Medulla oblongata (tissue), 1 donor: ENCODE measurements at regions not wholly inside any gene's neighbourhood (a gene's known extent, or its start where the extent isn't known, plus 50 kb on each side); places are given as distances from the start of the nearest gene placed in this dataset.
"Not testable (repeated sequence)": the region's sequence is repeated elsewhere in the genome, so short reads cannot be mapped to it uniquely, and the experiment has no call there.

ENCODE experiments used
- DNase-seq: peaks from one replicate; pipeline ENCODE4 v3.0.0-alpha.2; 2015; ENCODE audit errors: extremely low spot score

DNA sequence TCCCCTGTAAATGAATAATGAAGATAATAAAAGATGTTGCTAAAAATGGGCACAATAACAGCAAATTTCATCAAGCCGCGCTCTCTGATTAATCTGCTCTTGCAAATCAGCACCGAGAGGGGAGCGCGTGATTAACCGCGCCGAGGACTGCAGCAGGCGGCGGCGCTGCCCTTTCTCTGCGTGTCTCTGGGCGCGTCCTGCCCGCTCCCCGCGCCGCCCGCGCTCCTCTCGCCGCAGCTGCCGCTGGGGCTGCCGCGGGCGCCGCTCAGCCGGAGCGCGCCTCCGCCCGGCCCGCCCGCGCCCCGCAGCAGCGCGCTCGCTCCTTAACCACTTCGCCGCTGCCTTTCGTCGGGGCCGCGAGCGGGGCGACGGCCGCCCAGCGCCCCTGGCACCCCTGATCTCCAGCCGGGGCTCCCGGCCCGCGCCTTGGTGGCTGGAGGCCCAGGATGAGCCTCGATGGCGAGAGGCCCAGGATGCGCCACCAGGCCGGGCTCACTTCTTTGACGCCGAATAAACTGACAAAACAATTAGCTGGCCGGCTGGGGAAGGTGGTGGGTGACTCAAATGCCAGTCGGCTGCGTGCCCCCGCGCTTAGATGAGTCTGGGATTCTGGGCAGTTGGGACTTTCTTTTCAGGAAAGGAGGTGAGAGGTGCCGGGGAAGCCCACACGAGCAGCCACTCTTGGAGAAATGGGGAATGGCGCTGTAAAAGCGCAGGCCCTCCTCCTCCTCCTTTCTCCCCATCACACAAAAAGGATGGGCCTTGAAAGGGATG lies 221.4 kb upstream of the PKN2 start:
- peak; percentile 64 for DNase-seq

DNA sequence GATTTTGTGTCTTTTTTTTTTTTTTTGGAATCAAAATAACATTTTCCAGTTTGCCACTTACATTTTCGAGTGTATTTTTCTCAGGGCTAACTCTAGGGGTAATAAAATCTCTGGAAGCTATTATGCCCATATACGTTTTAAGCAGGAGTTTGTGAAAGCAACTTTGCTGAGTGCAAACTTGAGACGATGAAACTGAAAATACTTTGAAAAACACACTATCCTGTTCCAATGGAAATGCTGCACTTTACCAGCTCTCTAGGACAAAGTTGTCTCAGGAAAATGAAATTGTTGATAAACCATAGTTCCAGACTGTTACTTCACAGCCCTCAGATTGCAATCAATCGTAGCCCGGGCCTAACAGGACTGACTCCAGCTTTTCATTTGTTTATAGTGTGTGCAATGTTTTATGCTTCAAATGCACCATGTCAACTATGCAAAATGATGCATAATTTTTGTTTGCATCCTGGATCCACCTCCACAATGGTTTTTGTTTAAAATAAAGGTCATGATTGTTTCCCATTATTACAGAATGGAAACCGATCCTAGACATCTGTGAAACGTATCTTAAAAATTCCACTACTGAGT lies 220.6 kb upstream of the PKN2 start:
- DNase-seq, result peak; percentile 39

DNA sequence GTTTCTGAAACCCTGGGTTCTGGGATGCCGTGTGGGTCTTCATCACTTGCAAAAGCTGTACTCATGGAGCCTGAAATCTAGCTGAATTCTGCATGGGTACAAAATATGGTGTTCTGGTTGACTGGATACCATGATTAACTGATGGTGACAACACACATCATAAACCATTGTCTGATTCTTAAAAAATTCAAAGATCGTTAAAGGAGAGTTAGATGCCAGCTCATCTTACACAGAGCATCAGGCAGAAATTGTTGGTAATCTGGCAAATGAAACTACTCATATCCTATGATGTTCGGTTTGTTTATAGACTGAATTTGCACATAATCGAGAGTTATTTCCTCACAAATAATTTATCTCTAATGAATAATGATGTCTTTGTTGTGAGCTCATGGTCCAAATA lies 218.1 kb upstream of the PKN2 start:
- DNase-seq, result no peak

DNA sequence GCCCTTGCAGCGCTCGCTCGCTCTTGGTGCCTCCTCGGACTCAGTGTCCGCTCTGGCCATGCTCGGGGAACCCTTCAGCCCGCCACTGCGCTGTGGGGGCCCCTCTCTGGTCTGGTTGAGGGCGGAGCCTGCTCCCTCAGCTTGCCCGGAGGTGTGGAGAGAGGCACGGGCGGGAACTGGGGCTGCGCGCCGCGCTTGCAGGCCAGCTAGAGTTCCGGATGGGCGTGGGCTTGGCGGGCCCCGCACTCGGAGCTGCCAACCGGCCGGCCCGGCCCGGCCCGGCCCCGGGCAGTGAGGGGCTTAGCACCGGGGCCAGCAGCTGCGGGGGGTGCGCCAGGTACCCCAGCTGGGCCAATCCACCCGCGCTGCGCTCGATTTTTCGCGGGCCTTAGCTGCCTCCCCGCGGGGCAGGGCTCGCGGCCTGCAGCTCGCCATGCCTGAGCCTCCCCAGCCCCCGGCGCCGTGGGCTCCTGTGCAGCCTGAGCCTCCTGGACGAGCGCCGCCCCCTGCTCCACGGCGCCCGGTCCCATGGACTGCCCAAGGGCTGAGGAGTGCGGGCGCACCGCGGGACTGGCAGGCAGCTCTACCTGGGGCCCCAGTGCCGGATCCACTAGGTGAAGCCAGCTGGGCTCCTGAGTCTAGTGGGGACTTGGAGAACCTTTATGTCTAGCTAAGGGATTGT lies 217.0 kb upstream of the PKN2 start:
- no peak for DNase-seq

DNA sequence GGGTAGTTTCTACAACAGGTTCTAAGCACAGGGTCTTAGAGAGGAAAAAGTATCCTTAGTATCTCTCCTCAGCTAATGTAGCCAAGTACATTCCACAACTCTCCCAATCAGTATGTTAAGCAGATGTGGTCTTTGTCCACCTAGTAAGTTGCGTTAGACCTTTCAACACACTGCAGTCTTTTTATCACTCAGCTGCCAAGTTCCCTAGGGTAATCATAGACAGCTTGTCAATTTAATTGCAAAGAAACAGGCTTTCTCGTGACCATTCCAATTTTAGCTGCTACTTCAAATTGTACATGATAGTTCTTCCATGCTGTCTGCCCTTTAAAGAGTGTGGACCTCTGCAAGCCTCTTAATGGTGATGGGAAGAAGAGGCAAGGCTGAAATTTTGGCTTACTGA lies 211.8 kb upstream of the PKN2 start:
- no peak for DNase-seq

DNA sequence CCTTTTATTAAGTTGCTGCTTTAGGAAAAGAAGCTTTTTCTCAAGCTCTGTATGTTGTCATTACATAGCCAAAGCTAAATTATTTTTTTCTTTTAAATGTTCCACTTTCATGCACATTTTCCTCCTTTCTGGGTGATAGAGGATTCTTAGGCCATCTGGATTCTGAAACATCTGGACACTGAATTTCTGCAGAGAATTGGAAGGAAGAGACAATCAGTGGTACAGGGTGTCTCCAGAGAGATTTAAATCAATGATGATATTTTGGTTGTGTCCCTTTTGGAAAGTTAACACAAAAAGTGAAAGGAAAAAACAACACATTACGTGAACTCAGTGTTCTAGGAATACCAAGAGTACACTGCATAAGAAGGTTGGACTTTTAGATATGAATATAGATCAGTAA lies 211.4 kb upstream of the PKN2 start:
- no peak for DNase-seq

DNA sequence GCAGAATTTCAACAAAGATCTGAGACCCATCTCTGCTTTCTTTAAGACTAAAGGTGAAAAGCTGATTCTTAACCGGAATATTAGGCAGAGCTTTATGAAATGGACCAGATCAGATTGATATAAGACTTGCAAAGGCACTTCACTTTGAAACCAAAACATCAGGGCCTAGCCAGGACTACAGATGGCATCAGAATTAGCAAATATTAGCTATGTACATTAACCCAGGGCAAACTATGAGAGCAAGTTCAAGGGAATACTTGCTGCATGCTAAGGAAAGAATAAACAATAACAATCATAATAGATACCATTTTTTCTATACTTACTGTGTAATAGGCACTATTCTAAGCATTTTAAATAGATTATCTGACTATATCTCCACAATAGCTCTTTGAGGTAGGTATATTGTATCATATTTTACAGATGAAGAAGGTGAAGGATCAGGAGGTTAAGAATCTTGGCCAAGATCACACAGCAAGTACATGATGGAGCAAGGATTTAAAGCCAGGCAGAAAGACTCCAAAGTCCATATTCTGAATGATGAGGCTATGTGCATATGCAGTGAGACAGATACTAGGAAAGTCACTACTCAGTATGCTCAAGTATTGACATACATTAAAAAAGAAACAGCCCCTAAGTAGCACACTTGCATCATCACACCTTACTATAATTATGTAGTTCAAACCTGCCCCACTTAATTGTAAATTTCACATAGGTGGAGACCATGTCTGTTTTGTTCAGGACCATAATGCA lies 209.3 kb upstream of the PKN2 start:
- DNase-seq, result no peak

DNA sequence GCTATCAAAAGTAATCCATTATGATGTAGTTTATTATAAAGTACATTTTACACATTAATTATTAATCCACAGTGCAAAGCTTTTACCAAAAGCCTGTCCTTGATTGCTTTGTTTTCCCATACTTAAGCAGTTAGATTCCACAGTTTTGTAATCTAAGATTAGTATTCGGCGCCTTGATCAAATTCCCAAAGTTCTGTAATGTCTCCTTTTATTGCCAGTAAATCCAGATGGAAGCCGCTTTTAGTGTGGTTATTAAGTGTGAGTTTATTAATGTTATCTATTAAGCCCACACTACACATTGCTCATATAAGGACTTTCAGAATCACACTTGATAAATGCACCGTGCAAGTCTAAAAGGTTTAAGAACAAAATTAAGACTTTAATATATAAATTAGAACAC lies 199.2 kb upstream of the PKN2 start:
- no peak for DNase-seq

DNA sequence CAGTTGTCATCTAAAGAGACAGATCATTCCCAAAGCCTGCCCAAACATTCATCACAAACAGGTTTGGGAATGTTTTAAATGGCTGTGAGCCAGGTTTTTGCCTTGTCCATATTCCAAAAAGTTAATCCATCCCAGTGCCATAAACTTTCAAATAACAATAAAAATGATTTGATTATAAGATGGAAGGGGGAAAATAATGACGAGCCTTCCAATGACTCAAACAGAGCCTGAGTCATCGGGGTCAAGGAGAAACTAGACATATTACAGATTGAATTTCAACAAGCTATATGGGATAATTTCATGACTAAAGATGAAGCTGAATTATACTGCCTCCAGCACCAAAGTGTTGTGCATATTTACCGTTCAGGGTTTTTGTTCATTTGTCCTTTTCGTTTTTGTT lies 195.8 kb upstream of the PKN2 start:
- no peak for DNase-seq

DNA sequence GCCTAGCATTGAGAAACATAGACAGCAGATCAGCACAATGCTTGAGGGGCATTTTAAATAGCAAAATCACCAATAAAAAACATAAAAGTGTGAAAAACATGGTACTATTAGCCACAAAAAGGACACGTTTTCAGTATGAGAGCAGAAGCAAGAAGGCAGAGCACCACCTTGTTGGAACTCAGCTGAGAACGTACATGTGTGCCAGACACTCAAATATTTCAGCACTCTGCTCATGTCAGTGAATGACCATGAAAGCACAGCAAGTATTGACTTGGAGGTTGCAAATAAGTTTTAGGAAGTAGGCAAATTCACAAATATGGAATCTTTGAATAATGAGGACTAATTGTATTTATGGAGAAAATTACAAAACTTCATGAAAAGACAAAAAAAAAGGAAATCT lies 193.4 kb upstream of the PKN2 start:
- no peak for DNase-seq

DNA sequence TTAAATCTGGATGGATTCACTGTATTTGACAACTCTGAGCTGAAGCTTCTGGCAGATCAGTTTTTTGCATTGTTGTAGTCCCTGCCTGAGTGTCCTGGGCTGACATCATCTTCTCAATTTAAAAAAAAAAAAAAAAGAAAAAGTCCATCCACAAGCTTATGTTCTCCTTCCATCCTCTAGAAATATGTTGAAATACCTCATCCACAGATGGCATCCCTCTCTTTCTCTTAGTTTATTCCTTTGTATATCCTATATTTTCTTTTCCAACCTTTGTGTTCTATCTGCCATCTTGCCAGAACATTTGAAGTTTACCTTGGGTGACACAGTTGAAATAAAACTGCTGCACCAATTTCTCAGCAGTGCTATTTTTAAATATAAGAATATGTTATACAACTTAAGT lies 184.4 kb upstream of the PKN2 start:
- DNase-seq, result no peak

DNA sequence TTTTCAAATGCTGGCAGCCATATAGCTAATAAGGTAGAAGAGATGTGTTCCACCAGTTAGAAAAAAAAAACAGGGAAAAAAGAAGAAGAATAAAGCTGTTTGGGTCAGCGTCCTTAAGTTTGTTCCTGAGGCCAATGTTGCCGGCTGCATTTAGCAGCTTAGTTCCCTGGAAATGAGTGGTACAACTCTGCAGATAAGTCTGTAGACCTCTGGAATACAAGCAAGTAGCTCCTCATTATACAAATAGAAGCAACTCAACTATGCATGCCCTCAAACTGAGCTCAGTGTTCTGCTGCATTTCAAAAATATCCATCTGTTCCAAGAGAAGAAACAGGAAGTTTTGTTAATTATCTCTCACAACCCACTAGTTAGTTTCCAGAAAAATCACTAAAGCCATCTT lies 181.2 kb upstream of the PKN2 start:
- no peak for DNase-seq

DNA sequence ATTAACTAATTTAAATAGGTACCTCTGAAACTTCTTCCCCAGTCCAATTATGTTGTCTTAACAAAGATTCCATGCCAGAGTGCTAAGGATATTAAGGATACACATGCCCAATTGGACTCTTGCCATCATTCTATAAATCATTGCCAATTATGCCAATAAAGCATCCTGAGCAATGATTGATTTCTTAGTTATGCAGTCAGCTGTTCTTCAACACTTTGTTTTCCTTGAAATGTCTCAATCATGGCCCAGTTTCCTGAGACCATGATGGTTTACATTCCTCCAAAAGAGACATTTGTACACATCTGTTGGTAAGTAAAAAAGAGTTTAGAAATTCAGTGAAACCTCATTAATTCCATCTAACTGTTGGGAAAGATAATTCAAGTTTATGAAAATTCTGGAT lies 180.4 kb upstream of the PKN2 start:
- DNase-seq, result no peak

DNA sequence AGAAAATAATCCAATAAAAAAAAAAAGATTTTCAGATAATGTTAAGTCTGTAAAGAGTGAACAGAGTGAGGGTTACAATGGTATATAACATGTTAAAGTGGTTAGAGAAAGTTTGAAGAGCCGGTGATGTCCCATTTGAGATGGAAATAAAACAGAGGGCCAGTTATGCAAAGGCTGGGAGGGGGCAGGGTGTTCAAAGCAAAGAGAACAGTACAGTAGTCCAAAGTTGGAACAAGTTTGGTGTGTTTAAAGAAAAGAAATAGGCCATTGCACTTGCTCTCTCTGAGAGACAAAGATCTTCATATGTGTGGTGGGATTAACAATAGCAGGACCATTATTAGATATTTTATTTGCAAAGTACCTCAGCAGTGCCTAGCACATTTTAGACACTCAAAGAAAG lies 179.5 kb upstream of the PKN2 start:
- no peak for DNase-seq

DNA sequence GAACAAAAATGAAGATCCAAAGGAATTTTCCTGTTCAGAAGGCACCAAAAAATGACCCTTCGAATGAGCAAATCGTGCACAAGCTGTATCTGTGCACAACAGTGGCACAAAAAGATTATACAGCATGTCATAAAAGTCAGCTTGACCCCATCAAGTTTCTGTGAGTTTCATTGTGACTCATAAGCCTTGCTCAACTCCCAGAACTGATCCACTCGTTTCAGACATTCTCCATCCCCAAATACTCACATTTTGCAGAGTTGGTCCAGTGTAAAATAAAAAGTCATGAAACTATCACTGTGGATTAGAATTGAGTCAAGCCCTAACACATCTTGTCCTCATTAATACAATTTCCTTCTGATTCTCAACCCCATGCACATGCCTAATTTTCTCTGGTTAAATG lies 174.7 kb upstream of the PKN2 start:
- no peak for DNase-seq

DNA sequence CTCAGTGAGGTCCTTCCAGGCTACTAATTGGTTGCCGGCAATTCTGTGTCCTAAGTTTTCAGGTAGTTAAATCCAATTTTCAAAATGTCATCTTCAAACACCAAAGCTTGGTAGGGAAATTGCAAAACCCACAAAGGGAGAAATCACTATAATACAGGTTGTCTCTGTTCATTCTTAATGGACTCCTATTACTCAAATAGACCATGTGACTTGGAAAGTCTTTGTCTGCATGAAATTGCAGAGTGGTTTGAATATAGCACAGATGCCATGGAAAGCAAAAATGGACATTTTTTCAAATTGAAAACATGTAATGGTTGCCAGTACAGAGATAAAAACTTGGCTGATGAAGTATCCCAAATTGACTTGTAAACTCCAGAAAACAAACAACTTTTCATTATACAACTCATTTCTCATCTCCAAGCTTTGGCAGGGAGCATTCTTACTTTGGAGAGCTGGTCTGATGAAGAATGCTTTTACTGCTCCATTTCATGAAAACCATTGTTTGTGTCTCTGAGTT lies 169.5 kb upstream of the PKN2 start:
- no peak for DNase-seq

DNA sequence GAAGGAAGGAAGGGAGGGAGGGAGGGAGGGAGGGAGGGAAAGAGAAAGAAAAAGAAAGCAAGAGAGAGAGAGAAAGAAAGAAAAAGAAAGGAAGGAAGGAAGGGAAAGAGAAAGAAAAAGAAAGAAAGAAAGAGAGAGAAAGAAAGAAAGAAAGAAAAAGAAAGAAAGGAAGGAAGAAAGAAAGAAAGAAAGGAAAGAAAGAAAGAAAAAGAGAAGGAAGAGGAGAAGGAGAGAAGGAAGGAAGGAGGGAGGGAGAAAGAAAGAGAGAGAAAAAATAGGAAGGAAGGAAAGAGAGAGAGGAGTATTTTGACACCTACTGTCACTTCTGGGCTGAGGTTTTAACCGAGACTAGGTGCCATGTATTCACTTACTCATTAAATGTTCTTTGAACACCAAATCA lies 166.6 kb upstream of the PKN2 start:
- not testable (repeated sequence) for DNase-seq

DNA sequence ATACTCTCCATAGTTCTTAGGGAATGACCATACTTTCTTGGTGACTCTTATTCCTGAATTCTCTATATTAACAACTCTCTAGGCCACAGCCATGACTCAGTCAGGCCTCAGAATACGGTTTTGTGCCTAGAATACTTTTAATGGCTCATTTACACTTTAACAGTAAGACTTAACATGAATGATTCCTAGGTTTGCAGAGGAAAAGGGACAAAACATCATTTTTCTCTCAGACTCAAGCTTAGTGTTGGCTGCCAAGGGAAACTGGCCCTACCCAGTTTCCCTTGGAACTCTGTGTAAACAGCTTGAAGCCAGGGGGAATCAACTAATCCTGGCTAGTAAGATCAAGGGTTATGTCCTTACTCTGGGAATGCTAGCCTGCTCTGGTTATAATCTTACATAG lies 164.9 kb upstream of the PKN2 start:
- peak; percentile 54 for DNase-seq

DNA sequence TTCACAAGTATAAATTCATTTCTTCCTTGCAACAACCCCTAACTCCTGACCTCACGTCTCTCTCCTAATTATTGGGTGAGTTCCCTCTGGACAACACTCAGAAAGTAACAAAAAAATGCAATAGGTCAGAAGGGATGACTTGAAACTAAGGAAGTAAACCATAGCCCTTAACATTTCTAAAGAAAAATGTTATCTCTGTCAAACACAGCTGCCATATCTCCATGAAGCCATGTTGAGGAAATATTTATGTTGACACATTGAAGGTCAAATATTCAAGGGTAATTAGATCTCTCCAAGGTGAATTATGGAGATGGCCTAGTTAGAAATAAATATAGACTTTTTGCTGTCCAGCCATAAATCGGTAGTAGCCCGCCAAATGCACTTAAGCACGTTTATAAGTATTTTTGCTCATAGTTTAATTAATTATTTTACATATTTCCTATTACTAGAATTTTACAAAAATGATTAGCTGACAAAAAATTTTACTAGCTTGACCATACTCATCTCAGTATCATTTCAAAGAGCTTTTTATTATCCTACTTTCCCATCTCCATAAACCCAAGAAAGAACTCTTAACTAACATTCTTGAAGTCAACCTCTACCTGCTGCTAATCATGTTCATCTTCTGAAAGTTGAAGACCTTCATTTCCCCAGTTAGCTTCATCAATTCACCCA lies 160.1 kb upstream of the PKN2 start:
- DNase-seq, result no peak

DNA sequence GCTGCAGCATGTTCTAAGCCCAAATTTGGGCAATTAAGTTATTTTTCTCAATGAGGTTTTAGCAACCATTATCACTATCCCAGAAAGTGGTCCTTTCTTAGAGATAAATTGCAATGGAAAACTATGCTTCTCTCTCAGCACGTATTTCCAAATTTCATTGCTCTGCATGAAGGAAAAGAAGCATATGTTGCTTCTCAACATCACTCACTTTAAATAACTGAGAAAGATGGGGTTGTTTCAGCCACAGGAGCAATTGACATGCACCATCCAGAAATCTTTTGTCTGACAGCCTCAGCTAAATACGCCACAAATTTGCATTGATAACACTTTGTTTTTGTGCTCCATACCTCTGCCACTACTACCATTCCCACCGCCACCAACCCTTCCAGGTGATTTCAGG lies 157.6 kb upstream of the PKN2 start:
- no peak for DNase-seq

DNA sequence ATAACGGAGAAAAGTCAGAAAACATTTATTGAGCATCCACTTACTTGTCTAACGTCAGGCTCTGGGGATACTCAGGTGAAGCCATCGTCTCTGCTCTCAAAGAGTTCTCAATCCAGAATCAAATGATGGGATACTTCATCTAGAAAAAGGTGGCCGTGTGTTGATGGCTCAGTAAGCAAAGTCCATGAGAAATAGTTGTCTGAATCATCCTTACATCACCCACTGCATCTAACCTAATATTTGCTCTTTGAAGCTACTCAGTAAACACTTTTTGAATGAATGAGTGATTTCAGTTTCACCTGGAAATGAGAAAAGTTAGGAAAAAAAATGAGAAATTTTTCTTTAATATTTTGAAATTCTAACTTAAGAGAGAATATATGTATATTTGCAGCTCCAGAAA lies 155.3 kb upstream of the PKN2 start:
- DNase-seq, result no peak

DNA sequence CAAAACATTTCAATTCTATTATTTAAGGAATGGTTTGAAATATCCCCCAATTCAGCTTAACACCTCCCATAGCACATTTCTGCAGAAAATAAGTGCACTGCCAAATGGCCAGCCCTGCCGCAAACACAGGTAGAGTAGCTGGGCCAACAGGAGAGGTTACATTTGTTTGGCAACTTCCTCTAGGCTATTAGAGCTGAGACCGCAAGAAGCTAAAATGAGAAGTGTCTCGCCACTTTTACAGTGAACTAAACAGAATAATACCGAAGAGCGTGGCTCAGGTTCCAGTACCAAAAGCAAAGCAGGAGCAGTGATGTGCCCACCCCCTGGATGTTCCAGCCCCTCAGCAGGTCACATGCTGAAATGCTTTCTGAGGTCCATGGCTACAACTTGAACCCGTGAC lies 154.5 kb upstream of the PKN2 start:
- DNase-seq, result no peak
